ENCODE measurements at regions not wholly inside any gene's neighbourhood (a gene's known extent, or its start where the extent isn't known, plus 50 kb on each side); places are given as distances from the start of the nearest gene placed in this dataset.

DNA sequence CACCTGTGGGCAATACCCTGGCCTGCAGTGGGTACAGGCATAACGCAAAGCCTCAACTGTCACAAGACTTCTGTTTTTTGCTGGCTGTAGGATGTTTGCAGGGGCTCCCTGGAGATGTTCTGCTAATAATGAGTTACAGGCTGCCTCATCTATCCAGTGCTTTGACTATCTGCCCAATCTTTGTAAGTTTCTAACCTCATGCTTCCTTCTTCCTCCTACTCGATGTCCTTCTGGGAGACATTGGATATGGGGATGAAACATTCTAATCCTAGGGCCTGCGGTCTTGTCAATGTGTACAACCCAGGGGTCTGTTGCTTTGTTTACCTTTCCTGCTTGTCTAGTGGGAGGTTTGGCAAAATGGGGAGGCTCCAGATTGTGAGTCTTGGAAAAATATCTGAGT, 136.8 kb upstream of the TCF21 start:
- TF ChIP-seq, protein P1, sequence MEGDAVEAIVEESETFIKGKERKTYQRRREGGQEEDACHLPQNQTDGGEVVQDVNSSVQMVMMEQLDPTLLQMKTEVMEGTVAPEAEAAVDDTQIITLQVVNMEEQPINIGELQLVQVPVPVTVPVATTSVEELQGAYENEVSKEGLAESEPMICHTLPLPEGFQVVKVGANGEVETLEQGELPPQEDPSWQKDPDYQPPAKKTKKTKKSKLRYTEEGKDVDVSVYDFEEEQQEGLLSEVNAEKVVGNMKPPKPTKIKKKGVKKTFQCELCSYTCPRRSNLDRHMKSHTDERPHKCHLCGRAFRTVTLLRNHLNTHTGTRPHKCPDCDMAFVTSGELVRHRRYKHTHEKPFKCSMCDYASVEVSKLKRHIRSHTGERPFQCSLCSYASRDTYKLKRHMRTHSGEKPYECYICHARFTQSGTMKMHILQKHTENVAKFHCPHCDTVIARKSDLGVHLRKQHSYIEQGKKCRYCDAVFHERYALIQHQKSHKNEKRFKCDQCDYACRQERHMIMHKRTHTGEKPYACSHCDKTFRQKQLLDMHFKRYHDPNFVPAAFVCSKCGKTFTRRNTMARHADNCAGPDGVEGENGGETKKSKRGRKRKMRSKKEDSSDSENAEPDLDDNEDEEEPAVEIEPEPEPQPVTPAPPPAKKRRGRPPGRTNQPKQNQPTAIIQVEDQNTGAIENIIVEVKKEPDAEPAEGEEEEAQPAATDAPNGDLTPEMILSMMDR (conservative IDR thresholded peaks at IDR 0.05; ENCODE audit: low read depth, low read length), result no peak
- TF ChIP-seq EZH2 (IDR thresholded peaks at IDR 0.05; ENCODE audit: borderline replicate concordance, low read depth, low read length, poor library complexity, severe bottlenecking), result no peak
